Activated naive CD4-positive, alpha-beta T cell treated with anti-CD3 and anti-CD28 coated beads, Interleukin-2, amount 10 ng/mL, durations not matched to agents 7 days and 5 days (primary cell): ENCODE measurements at regions not wholly inside any gene's neighbourhood (a gene's known extent, or its start where the extent isn't known, plus 50 kb on each side); places are given as distances from the start of the nearest gene placed in this dataset.

Experiments used
- CTCF ChIA-PET: fragments of 350-600 bp; sonication (Branson Sonifier 250); formaldehyde crosslinking; loops from one replicate; lab custom pipeline; 2021; ENCODE audit warnings: antibody characterized with exemption; lab: Charles Lee
- DNase-seq: peaks from one replicate; pipeline ENCODE4 v3.0.0-alpha.2; 2020
- H3K27ac Mint-ChIP-seq: one replicate; pipeline ENCODE4 v1.8.0; 2021; ENCODE audit warnings: mild to moderate bottlenecking, moderate library complexity, mixed read lengths
- H3K27me3 Mint-ChIP-seq: one replicate; pipeline ENCODE4 v1.8.0; 2021; ENCODE audit warnings: mild to moderate bottlenecking, mixed read lengths
- H3K36me3 Mint-ChIP-seq: one replicate; pipeline ENCODE4 v1.8.0; 2021; ENCODE audit warnings: mixed read lengths
- H3K4me1 Mint-ChIP-seq: one replicate; pipeline ENCODE4 v1.8.0; 2021; ENCODE audit warnings: mixed read lengths
- H3K4me3 Mint-ChIP-seq: one replicate; pipeline ENCODE4 v1.8.0; 2021; ENCODE audit warnings: mild to moderate bottlenecking, moderate library complexity, mixed read lengths
- H3K9me3 Mint-ChIP-seq: one replicate; pipeline ENCODE4 v1.8.0; 2021; ENCODE audit warnings: mixed read lengths

DNA sequence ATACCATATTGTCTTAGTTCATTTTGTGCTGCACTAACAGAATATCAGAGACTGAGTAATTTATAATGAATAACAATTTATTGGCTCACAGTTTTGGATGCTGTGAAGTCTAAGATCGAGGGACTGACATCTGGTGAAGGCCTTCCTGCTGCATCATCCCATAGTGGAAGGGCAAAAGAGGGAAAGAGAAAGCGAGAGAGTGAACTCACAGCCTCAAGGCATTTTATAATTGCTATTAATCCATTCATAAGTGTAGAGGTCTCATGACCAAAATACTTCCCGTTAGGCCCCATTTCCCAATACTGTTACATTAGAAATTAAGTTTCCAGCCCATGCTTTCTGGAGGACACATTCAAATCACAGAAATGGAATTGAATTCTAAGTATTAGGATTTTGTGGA, 554.4 kb downstream of the TRAM1L1 start:
- no peak overlapping the region for H3K27ac Mint-ChIP-seq
- CTCF ChIA-PET = no interaction called here
- no peaks in the 10 kb centered on the region for H3K9me3 Mint-ChIP-seq
- DNase-seq = no peak
- no peaks in the 10 kb centered on the region for H3K36me3 Mint-ChIP-seq
- H3K27me3 Mint-ChIP-seq = no peaks in the 10 kb centered on the region
- no peak overlapping the region for H3K4me3 Mint-ChIP-seq
- H3K4me1 Mint-ChIP-seq = peaks cover 6% of the 10 kb centered on the region

DNA sequence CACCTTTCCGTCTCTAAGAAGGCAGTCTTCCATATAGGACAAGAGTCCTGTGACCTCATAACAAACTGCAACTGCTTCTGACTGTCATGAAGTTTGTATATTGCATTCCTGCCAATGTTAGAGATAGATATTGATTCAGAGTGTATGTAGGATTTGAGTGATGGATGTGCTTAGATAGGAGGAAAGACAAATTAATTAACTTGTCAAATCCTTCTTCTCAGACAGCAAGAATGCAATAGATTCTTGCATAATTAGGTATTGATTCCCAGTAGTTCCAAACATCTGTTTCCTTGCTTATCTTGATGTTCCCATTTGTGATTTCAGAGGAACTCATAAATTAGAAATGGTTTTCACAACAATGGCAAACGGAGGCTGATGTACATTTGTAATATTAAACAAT, 555.3 kb downstream of the TRAM1L1 start:
- peaks cover 6% of the 10 kb centered on the region for H3K4me1 Mint-ChIP-seq
- no peaks in the 10 kb centered on the region for H3K36me3 Mint-ChIP-seq
- no peak overlapping the region for H3K4me3 Mint-ChIP-seq
- DNase-seq = no peak
- no peak overlapping the region for H3K27ac Mint-ChIP-seq
- no peaks in the 10 kb centered on the region for H3K27me3 Mint-ChIP-seq
- no peaks in the 10 kb centered on the region for H3K9me3 Mint-ChIP-seq
- CTCF ChIA-PET = no interaction called here

DNA sequence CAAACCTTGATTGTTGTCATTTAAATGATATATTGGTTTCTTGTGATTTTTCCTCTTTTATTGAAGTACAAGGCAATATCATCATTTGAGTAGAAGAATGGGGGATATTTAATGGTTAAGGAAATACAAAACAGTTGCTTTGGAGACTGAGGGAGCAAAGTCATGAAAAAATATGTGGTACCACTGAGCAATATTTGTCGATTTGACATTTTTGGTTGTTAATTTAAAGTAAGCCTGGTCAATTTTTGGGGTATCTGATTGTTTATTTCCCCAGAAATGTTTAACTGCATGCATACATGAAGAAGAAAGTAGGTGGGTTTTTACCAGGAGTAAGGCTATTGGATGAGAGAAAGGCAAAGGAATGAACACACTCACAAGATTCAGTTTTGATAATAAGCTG, 556.2 kb downstream of the TRAM1L1 start:
- DNase-seq = no peak
- CTCF ChIA-PET = no interaction called here
- H3K36me3 Mint-ChIP-seq = no peaks in the 10 kb centered on the region
- no peaks in the 10 kb centered on the region for H3K9me3 Mint-ChIP-seq
- H3K27me3 Mint-ChIP-seq = no peaks in the 10 kb centered on the region
- H3K4me3 Mint-ChIP-seq = no peak overlapping the region
- H3K4me1 Mint-ChIP-seq = peaks cover 6% of the 10 kb centered on the region
- no peak overlapping the region for H3K27ac Mint-ChIP-seq

DNA sequence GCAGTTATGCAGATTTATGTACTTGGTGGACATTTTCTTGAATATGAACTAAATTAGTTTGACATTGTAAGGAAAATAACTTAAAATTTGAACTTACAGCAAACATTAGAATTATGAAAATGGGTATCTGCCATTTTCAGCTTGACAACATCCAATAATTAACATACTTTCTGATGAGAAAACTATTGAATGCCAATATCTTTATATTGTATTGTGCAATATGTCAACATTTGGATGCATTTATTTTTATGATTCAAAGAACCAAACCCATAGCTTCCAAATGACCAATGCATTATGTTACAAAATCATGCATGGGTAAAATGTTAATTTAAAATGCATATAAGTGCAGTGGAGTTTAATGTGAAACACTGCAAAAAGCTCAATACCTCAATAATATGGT, 562.5 kb downstream of the TRAM1L1 start:
- H3K4me3 Mint-ChIP-seq = no peak overlapping the region
- CTCF ChIA-PET = no interaction called here
- H3K36me3 Mint-ChIP-seq = no peaks in the 10 kb centered on the region
- no peak overlapping the region for H3K27ac Mint-ChIP-seq
- H3K4me1 Mint-ChIP-seq = no peaks in the 10 kb centered on the region
- H3K9me3 Mint-ChIP-seq = no peaks in the 10 kb centered on the region
- DNase-seq = no peak
- H3K27me3 Mint-ChIP-seq = no peaks in the 10 kb centered on the region

DNA sequence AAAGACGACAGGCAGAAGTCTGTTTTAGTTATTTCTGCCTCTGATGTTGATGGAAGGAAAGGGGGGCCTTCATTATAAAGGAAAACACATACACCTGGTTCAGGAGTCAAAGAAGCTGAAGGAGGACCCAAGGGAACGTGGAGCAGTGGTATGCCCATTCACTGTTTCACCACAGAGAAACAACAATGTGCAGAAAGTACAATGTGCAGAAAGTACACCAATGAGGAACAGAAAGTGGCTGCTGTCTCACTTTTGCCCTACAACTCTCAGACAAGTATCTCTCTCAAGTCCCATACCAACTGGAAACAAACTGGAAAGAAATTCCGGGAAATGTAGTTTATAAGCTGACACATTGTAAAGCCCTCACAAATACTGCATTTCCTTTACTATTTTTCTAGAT, 564.5 kb downstream of the TRAM1L1 start:
- Mint-ChIP-seq H3K4me3 (no peak overlapping the region), H3K36me3 (no peaks in the 10 kb centered on the region), H3K4me1 (no peaks in the 10 kb centered on the region), H3K27ac (no peak overlapping the region), H3K27me3 (no peaks in the 10 kb centered on the region), H3K9me3 (no peaks in the 10 kb centered on the region)
- no peak for DNase-seq
- CTCF ChIA-PET = no interaction called here

DNA sequence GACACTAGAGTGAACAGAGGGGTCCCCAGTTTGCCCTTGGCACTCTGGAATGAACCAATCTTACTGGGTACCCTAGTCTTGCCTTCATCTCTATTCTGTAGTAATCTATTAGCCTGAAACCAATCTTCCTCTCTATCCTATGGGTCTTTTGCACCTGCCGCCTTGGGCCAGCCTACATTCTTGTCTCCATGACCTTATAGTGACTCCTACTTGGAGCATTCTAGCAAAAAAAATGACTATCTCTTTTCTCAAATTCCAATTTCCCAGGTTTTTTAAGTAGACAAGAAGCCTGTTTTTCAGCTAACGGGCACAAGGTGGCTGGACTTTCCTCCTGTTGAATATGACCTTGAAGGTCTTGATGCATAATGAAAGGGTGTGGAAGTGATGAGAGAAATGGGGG, 568.7 kb downstream of the TRAM1L1 start:
- H3K27ac Mint-ChIP-seq = no peak overlapping the region
- H3K27me3 Mint-ChIP-seq = no peaks in the 10 kb centered on the region
- H3K36me3 Mint-ChIP-seq = no peaks in the 10 kb centered on the region
- no peak overlapping the region for H3K4me3 Mint-ChIP-seq
- CTCF ChIA-PET = no interaction called here
- no peaks in the 10 kb centered on the region for H3K9me3 Mint-ChIP-seq
- H3K4me1 Mint-ChIP-seq = no peaks in the 10 kb centered on the region
- DNase-seq = no peak

DNA sequence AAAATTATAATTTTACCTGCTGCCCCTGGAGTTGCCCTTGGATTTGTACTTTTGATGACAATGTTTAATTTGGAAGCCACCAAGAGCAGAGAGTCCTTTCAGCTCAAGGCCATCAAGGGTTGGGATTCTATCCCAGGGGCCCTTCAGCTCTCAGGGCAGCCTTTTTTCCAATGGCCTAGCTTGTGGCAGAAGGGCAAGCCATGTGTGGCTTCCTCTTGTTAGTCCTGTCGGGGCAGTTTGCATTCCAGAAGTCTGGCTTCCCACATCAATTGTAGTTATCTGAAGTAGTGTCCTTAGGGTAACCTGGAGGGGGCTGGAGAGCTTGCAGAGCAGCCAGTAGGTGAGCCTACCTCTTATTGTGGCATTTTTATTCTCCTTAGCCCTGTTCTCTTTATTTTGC, 569.4 kb downstream of the TRAM1L1 start:
- CTCF ChIA-PET = no interaction called here
- Mint-ChIP-seq H3K27ac (no peak overlapping the region), H3K36me3 (no peaks in the 10 kb centered on the region), H3K9me3 (no peaks in the 10 kb centered on the region), H3K4me1 (no peaks in the 10 kb centered on the region), H3K4me3 (no peak overlapping the region), H3K27me3 (no peaks in the 10 kb centered on the region)
- DNase-seq = no peak

DNA sequence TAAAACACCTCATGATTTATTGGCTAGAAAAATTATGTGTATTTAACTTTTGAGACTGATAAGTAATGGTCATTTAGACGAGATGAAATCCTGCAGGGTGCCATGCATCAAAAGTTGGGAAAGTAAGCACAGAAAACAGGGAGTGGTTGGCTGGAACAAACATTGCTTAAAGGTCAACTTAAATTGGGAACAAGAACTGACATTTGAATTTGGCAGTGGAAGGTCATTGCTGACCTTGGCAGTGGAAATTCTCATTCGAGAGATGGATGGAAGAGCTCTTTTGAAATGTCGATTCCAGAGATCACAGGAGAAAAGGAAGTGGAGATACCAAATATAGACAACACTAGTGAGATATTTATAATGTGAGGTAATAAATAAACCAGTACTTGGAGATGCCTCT, 572.8 kb downstream of the TRAM1L1 start:
- CTCF ChIA-PET = no interaction called here
- no peaks in the 10 kb centered on the region for H3K9me3 Mint-ChIP-seq
- no peaks in the 10 kb centered on the region for H3K36me3 Mint-ChIP-seq
- H3K27ac Mint-ChIP-seq = no peak overlapping the region
- no peak for DNase-seq
- no peak overlapping the region for H3K4me3 Mint-ChIP-seq
- no peaks in the 10 kb centered on the region for H3K4me1 Mint-ChIP-seq
- H3K27me3 Mint-ChIP-seq = no peaks in the 10 kb centered on the region

DNA sequence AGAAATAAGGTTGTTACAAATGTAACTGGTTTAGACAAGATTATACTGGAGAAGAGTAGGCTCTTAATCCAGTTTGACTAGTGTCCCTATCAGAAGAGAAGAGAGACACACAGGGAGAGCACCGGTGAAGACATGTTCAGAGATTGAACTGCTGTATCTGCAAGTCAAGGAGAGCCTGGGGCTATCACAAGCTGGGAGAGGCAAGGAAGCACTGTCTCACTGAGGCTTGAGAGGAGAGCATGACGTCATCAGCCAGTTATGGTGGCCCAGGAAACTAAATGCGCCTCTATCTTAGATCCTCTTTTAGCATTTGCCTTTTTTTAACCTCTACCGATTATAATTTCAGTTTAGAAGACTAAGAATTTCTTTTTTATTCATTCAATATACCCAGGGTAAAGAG, 583.4 kb downstream of the TRAM1L1 start:
- CTCF ChIA-PET = no interaction called here
- Mint-ChIP-seq H3K4me3 (no peak overlapping the region), H3K27me3 (no peaks in the 10 kb centered on the region), H3K27ac (no peak overlapping the region), H3K4me1 (no peaks in the 10 kb centered on the region), H3K9me3 (no peaks in the 10 kb centered on the region), H3K36me3 (no peaks in the 10 kb centered on the region)
- DNase-seq = no peak

DNA sequence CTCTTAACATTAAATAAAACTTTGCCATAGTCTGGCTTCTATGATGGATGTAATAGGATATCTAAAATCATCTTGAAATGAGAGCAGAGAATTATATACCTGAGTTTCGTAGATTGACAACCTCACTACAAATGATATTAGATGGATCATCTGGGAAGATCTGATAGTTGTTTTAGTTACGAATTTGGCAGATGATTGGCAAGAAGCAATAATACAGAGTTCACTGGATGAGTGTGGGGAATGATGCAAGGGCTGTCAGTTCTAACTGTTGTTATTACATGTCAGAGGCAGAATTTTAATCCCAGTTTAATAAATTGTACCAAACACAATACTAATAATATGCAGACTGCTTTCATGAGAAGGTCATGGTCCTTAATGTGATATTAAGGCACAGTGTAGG, 585.2 kb downstream of the TRAM1L1 start:
- CTCF ChIA-PET = no interaction called here
- Mint-ChIP-seq H3K27me3 (no peaks in the 10 kb centered on the region), H3K27ac (no peak overlapping the region), H3K4me3 (no peak overlapping the region), H3K4me1 (no peaks in the 10 kb centered on the region), H3K9me3 (no peaks in the 10 kb centered on the region), H3K36me3 (no peaks in the 10 kb centered on the region)
- no peak for DNase-seq

DNA sequence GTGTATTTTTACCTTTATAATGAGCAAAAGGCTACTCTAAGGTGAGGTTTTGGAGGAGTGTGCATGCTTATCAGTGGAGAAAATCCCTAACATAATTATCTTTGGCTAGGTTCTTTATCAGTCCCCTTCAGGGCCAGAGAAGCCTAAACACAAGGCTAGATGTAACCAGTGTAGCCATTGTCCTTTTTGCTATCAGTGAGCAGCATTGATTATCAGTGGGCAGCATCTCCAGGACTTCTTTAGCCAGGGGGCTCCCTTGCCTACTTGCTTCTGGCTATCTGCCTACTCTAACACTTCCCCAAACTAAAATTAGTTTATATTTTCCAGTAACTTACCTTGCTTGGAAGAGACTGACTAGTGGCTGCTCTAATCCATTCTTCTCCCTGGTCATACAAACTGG, 595.6 kb downstream of the TRAM1L1 start:
- Mint-ChIP-seq H3K27me3 (no peaks in the 10 kb centered on the region), H3K36me3 (no peaks in the 10 kb centered on the region)

DNA sequence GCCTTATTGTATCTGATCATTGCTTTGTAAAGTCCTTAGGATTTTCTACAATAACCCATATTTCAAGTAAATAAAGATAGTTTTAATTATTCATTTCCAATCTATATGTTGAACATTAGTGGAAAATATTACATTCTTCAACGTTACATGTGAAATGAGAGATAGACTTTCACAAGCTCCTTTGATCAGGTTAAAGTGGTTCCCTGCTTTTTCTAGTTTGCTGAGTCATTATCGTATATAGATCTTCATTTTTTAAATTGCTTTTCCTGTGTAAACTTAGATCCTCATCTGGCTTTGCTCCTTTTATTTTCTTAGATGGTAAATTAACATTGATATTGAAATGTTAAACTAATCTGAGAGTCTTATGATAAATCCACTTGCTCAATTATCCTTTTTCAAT, 599.0 kb downstream of the TRAM1L1 start:
- H3K27me3 Mint-ChIP-seq = no peaks in the 10 kb centered on the region
- CTCF ChIA-PET = no interaction called here
- H3K27ac Mint-ChIP-seq = no peak overlapping the region
- H3K9me3 Mint-ChIP-seq = no peaks in the 10 kb centered on the region
- no peaks in the 10 kb centered on the region for H3K4me1 Mint-ChIP-seq
- no peaks in the 10 kb centered on the region for H3K36me3 Mint-ChIP-seq
- DNase-seq = no peak
- H3K4me3 Mint-ChIP-seq = no peak overlapping the region

More for the DNA sequence above, 595.6 kb downstream of the TRAM1L1 start:
- DNase-seq = no peak
- no peak overlapping the region for H3K27ac Mint-ChIP-seq
- no peak overlapping the region for H3K4me3 Mint-ChIP-seq
- no peaks in the 10 kb centered on the region for H3K4me1 Mint-ChIP-seq
- H3K9me3 Mint-ChIP-seq = no peaks in the 10 kb centered on the region
- CTCF ChIA-PET = no interaction called here

DNA sequence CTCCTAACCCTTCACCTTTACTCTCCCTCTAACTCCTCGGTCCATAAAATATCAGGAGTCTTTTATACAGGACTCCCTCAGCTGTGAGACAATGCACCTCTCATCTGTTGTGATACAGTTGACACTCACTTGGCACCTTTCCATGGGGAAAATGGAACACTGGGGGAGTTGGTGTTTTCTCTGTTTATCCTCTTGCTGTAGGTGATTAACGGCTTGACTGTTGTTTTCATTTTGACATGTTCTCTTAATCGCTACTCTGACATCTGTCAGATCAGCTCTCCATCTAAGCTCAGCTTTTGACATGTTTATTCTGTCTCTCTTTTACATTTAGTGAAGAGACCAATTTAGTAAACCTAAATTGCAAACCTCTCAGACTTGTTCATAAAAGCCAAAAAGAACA, 604.8 kb downstream of the TRAM1L1 start:
- CTCF ChIA-PET = no interaction called here
- Mint-ChIP-seq H3K27ac (no peak overlapping the region), H3K36me3 (no peaks in the 10 kb centered on the region), H3K9me3 (peaks cover 2% of the 10 kb centered on the region), H3K4me3 (no peak overlapping the region), H3K4me1 (no peaks in the 10 kb centered on the region), H3K27me3 (no peaks in the 10 kb centered on the region)
- no peak for DNase-seq

DNA sequence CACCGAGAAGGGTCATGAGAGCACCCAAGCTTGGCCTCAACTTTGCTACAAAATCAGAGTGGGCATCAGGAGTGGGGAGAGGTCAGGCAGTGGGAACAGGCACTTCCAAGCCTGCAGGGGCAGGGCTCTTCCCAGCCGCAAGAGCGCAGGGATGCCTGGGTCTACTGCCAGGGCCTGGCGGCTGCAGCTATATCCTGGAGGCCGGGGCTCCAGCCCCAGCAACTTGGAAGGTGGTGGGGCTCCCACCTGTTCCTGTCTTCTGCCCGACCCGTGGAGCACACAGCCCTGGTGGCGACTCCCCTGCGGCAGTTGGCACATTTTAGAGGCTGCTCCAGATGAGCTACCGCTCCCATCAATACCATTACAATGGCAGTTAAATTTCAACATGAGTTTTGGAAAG, 607.0 kb downstream of the TRAM1L1 start:
- Mint-ChIP-seq H3K27me3 (no peaks in the 10 kb centered on the region), H3K4me3 (no peak overlapping the region), H3K27ac (no peak overlapping the region), H3K36me3 (no peaks in the 10 kb centered on the region), H3K4me1 (no peaks in the 10 kb centered on the region), H3K9me3 (peaks cover 2% of the 10 kb centered on the region)
- no peak for DNase-seq
- CTCF ChIA-PET = no interaction called here

DNA sequence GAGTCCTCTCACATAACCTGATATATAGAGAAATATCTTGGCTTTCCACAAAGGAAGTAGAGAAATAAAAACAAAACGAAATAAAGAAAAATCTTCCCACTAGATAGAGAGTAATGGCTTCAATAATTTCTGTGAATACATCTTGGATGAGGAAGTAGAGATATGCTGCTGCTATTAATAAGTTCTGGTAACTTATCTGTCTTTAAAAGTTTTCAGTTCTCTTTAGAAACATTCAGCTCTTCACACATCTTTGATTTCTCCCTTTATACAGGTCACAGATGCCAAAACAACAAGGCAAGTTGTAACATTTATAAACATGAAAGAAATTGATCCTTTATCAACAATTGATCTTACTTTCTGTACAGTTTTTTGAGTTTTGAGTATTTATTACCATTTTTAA, 615.8 kb downstream of the TRAM1L1 start:
- CTCF ChIA-PET = no interaction called here
- H3K4me3 Mint-ChIP-seq = no peak overlapping the region
- DNase-seq = no peak

DNA sequence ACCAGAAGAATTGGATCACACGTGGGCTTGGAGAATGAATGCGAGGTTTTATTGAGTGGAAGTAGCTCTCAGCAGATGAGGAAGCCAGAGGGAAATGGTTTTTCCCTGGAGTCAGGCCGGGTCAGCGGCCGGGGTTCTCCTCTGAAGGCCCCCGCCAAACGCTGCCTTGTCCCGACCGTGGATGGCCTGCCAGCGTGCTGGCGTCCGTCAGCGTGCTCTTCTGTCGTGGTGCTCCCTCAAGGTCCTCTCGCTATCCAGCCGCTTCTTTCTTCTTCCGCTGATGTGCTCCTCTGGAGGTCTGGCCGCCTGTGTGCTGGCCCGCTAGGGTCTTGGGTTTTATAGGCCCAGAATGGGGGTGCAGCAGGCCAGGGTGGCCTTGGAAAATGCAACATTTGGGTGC, 632.2 kb downstream of the TRAM1L1 start:
- no peak overlapping the region for H3K4me3 Mint-ChIP-seq
- CTCF ChIA-PET = no interaction called here

More for the DNA sequence above, 615.8 kb downstream of the TRAM1L1 start:
- Mint-ChIP-seq H3K9me3 (no peaks in the 10 kb centered on the region), H3K4me1 (no peaks in the 10 kb centered on the region), H3K27me3 (no peaks in the 10 kb centered on the region), H3K27ac (no peak overlapping the region), H3K36me3 (no peaks in the 10 kb centered on the region)

More for the DNA sequence above, 632.2 kb downstream of the TRAM1L1 start:
- Mint-ChIP-seq H3K9me3 (no peaks in the 10 kb centered on the region), H3K36me3 (no peaks in the 10 kb centered on the region), H3K27me3 (no peaks in the 10 kb centered on the region), H3K4me1 (no peaks in the 10 kb centered on the region), H3K27ac (no peak overlapping the region)
- DNase-seq = no peak
